GM12891 (cell line): ENCODE measurements at regions not wholly inside any gene's neighbourhood (a gene's known extent, or its start where the extent isn't known, plus 50 kb on each side); places are given as distances from the start of the nearest gene placed in this dataset.

Source experiments
- DNase-seq: peaks from one replicate; pipeline ENCODE4 v3.0.0; 2011; ENCODE audit warnings: low spot score; ENCODE audit not compliant: insufficient read length
- FAIRE-seq: peaks from 2 replicates; lab custom pipeline; 2011; peaks lifted over from hg19 to GRCh38; lab: Jason Lieb, UNC
- PAX5 ChIP-seq: IDR thresholded peaks from 2 replicates; pipeline ENCODE4 v1.6.1; 2011; ENCODE audit warnings: low read length, moderate library complexity, mild to moderate bottlenecking; ENCODE audit not compliant: insufficient read depth, severe bottlenecking
- POLR2A ChIP-seq: IDR thresholded peaks from 2 replicates; pipeline ENCODE4 v1.6.1; 2011; ENCODE audit warnings: low read depth, low read length, control low read depth
- POLR2AphosphoS5 ChIP-seq: IDR thresholded peaks from 2 replicates; pipeline ENCODE4 v1.6.1; 2011; ENCODE audit warnings: low read depth, low read length, control low read depth
- POU2F2 ChIP-seq: IDR thresholded peaks from 2 replicates; pipeline ENCODE4 v1.6.1; 2011; ENCODE audit warnings: low read depth, mild to moderate bottlenecking, control low read depth, low read length, moderate library complexity
- SPI1 ChIP-seq: IDR thresholded peaks from 2 replicates; pipeline ENCODE4 v1.6.1; 2011; ENCODE audit warnings: low read depth, low read length, control low read depth
- TAF1 ChIP-seq: IDR thresholded peaks from 2 replicates; pipeline ENCODE4 v1.6.1; 2011; ENCODE audit warnings: low read depth, low read length, control low read depth

DNA sequence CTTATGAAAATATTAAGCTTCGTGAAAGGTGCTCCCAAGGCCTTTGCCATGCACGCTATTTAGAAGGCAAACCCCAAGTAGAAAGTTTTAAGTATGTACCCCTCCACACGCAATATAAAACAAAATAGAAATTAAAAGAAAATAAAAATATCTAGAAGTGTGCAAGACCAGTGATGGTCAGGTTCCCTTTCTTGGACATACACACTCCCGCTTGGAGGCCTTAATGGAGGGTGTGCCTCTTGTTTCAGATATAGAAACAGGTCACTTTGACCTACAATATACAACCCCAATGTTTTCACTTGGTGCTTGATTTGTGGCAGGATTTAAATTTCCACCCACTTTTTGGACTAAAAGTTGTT is 127.4 kb upstream of the STC2 start:
- no peak for TF ChIP-seq TAF1
- TF ChIP-seq POLR2AphosphoS5 = no peak
- no peak for TF ChIP-seq SPI1
- TF ChIP-seq POLR2A = no peak
- no peak for TF ChIP-seq POU2F2
- TF ChIP-seq PAX5 = no peak
- FAIRE-seq (no peak), DNase-seq (no peak)

DNA sequence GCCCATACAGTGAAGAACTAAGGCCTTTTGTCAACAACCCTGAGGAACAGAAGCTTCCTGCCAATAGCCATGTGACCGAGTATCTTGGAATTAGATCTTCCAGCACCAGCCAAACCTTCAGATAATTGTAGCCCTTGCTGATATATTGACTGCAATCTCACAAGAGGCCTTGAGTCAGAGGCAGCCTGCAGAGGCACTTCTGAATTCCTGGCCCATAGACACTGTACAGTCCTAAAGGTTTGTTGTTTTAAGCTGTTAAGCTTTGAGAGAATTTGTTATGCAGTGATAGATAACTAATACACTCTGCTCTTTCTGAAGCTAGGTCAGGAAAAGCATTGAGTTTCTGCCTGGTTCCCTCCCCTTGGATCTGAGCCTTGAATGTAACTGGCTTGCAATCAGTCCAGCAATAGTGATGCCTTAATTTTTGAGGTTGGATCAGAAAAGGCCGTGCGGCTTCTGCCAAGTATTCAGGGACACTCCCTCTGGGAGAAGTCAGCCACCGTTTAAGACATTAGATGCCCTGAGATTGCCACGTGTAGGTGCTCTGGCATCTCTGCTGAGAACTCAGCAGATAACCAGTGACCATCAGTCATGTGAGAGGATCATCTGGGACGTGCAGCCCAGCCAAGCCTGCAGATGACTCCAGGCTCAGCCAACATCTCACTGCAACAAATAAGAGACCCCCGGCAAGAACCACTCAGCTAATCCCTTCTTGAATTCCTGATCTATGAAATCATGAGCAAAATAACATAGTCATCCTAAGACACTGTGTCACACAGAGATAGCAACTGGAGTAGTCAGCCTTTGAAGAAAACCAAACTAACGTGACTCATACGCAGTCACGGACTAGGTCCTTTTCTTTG is 126.8 kb upstream of the STC2 start:
- TF ChIP-seq POLR2A (no peak), POLR2AphosphoS5 (no peak), TAF1 (no peak), SPI1 (no peak), PAX5 (no peak), POU2F2 (no peak)
- DNase-seq = no peak
- FAIRE-seq = no peak

DNA sequence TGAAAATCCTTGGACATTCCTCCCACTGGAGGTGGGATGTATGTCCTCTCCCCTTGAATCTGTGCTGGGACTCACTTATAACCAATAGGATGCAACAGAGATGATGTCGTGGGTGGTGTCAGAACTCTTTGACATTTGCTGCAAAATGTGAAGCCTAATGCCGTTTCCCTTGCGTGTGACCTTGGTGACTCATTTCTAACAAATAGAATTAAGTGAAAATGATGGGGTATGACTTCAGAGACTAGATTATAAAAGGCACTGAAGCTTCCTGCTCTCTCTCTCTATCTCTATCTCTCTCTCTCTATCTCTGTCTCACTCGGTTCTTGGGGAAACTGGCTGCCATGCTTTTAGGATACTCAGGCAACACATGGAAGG is 126.1 kb upstream of the STC2 start:
- DNase-seq (no peak), FAIRE-seq (no peak)
- TF ChIP-seq POU2F2 (no peak), SPI1 (no peak), PAX5 (no peak), TAF1 (no peak), POLR2AphosphoS5 (no peak), POLR2A (no peak)

DNA sequence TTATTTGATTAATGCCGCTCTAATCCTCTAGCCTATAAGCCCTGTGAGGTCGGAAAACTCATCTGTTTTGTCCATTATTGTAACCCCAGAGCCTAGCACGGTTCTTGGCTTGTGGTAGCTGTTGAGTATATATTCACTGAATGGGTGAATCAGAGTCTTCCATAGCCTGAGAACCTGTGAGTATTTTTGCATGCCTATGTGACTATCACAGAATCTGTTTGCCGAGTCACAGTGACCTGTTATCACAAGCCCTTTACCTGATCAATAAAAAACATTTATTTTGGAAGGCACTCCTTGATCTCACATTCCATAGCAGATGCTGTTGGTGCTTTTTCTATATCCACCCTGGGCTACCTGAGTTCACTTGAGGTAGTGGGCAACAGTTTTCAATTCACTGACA is 125.0 kb upstream of the STC2 start:
- no peak for DNase-seq
- no peak for FAIRE-seq

DNA sequence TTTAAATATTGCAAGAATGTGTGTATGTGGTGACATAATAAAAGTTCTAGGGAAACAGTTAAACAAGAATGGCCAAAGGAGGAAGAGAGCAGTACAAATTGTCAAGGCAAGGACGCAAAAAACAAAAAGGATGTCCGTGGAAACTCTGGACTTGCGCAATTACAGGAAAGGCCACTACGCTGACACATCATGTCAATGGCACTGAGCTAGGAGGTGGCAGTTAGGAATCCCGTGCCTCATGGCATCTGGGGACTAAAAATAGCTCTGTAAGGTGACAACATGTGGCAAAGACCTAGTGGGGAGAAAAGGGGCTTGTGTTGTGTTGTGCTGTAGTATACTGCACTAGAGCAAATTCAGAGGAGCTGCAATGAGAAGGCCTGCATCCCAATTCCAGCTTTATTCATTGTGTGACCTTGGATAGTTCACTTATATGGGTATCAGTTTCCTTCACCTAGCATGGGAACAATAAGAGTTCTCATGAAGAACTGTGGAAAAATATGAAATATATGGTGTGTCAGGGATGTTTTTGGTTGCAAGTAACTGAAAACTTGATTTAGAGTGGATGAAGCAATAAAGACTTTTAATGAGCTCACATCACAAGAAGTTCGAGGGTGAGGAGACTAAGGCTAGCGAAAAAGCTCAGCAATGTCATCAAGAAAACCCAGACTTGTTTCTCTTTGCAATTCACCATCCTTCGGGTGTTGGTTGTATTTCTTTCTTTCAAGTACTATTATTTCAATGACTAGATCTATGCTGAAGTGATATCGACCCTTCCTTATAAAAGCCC is 124.1 kb upstream of the STC2 start:
- DNase-seq (no peak), FAIRE-seq (no peak)
- TF ChIP-seq TAF1 (no peak), POLR2A (no peak), PAX5 (no peak), POU2F2 (no peak), SPI1 (no peak), POLR2AphosphoS5 (no peak)

More for the DNA sequence above, 125.0 kb upstream of the STC2 start:
- no peak for TF ChIP-seq POLR2A
- TF ChIP-seq PAX5 = no peak
- no peak for TF ChIP-seq POLR2AphosphoS5
- TF ChIP-seq POU2F2 = no peak
- no peak for TF ChIP-seq SPI1
- no peak for TF ChIP-seq TAF1

DNA sequence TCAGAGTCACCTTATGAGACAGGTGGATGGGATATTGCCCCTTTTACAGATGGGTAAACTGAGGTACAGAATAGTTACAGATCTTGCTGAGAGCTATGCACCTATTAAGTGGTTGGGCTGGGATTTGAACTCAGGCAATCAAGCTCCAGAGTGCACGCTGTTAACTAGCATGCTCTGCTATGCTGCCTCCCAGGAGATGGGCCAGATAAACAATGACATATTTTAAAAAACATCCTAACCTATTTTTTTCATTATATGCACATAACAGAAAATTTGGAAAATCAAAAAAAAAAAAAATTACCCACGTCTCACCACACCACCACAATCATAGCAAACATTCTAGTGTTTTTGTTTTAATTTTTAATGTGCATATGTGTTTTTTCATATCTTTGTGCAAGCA is 123.4 kb upstream of the STC2 start:
- FAIRE-seq (no peak), DNase-seq (no peak)
- no peak for TF ChIP-seq PAX5
- no peak for TF ChIP-seq POLR2A
- no peak for TF ChIP-seq TAF1
- TF ChIP-seq POU2F2 = no peak
- TF ChIP-seq POLR2AphosphoS5 = no peak
- TF ChIP-seq SPI1 = no peak

DNA sequence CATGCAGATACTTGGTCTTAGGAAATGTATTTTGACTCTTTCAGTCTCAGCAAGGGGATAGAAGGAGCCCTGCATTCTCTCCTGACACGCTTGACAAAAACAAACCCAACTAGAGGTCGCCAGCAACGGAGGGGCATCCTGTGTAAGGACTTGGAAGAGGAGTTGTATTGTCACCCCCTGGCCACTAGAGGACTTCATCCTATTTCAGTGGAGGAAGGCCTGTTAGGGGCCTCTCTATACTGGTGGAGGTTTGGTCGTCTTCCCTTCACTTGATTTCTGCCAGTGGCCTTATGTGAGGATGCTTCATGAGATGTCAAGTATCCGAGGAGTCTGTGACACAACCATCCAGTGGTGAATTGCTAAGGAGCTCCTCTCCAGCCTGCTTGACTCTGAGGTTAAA is 122.8 kb upstream of the STC2 start:
- TF ChIP-seq POLR2A (no peak), POU2F2 (no peak), POLR2AphosphoS5 (no peak), PAX5 (no peak), SPI1 (no peak), TAF1 (no peak)

DNA sequence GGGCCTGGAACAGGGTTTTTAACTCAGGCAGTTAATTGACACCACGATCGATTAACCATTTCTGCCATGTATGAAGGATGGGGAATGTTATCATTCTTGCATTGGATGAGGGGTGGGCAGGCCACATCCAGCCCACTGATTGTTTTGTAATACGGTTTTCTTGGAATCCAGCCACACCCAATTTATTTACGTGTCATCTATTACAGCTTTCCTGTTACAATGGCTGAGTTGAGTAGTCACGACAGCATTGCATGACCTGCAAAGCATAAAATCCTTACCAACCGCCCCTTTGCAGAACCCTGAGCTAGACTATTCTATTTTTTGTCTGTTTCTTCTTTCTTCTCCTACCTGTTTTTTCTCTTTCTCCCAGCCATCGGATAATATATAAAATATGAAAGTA is 122.0 kb upstream of the STC2 start:
- TF ChIP-seq POLR2AphosphoS5 (no peak), TAF1 (no peak), SPI1 (no peak), POLR2A (no peak), POU2F2 (no peak), PAX5 (no peak)
- FAIRE-seq = no peak
- DNase-seq = no peak

More for the DNA sequence above, 122.8 kb upstream of the STC2 start:
- no peak for FAIRE-seq
- DNase-seq = peak; percentile 35

DNA sequence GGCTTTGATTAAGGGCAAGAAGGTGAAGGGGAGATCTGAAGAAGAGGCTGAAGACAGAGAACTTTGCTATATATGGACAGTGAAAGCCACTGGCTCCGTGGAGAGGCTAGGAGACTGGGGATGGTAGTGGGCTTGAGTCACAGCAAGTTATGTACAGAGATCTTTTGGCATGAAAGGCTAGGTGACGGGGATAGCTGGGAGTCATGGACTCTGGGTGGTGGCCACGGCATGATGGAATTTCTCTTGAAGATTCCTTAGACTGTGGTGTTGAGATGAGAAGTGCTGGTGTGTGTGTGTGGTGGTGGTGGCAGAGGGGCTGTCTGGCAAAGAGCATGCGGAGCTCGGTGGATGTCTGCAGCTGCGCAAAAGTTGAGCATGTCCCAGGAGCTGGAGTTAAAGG is 120.6 kb upstream of the STC2 start:
- TF ChIP-seq PAX5 (no peak), POLR2AphosphoS5 (no peak), POU2F2 (no peak), POLR2A (no peak), TAF1 (no peak), SPI1 (no peak)
- DNase-seq = no peak
- FAIRE-seq = no peak
